ENCODE measurements at regions not wholly inside any gene's neighbourhood (a gene's known extent, or its start where the extent isn't known, plus 50 kb on each side); places are given as distances from the start of the nearest gene placed in this dataset.
A peak's percentile ranks its signal among the peaks of the same experiment; 100 is the strongest.
"Not testable (repeated sequence)": the region's sequence is repeated elsewhere in the genome, so short reads cannot be mapped to it uniquely, and the experiment has no call there.

DNA sequence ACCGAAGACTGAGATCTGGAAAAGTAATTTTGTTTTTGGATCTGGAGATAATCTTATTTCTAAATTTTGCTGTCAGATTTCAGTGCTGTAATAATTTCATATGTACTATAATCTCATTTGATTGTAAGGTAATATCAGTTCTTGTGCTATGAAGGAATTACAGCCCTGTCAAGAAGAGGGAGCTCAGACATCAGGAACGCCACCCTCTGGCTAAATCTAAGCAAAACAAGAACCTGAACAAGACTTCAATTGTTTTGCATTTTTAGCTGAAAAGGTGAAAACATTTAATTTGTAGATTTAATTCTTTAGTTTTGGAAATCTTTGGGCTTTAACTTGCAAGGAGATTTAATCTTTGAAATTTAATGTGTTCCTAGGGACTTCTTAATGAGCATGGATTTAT, 525.4 kb upstream of the HS3ST1 start:
- Histone ChIP-seq H3K9me2 (replicated peaks; ENCODE audit: insufficient read depth, low read length) (no peaks in the 10 kb centered on the region), H3K79me2 (ENCODE audit: low read length) (no peaks in the 10 kb centered on the region), H4K20me1 (ENCODE audit: insufficient read depth, low read length) (no peaks in the 10 kb centered on the region), H3K27me3 (replicated peaks; ENCODE audit: insufficient read depth, low read length) (no peaks in the 10 kb centered on the region), H3K4me1 (ENCODE audit: low read length) (no peaks in the 10 kb centered on the region), H3K4me3 (ENCODE audit: low read length) (no peak overlapping the region), H3K27ac (ENCODE audit: low read length) (no peak overlapping the region), H3K4me2 (ENCODE audit: low read depth, low read length) (no peak overlapping the region), H3K36me3 (replicated peaks; ENCODE audit: insufficient read depth, low read length) (no peaks in the 10 kb centered on the region), H3K9ac (ENCODE audit: low read length) (no peak overlapping the region), H3F3A (ENCODE audit: insufficient read depth, low read length) (no peaks in the 10 kb centered on the region), H2AFZ (ENCODE audit: low read length) (no peak overlapping the region), H3K9me3 (replicated peaks; ENCODE audit: insufficient read depth, low read length) (no peaks in the 10 kb centered on the region)
- DNase-seq = peak; percentile 14
- TF ChIP-seq CTCF (IDR thresholded peaks at IDR 0.05; ENCODE audit: low read length) (peak; percentile 28), EZH2 (optimal IDR thresholded peaks at IDR 0.05; ENCODE audit: low read depth, low read length) (no peak), EZH2phosphoT487 (IDR thresholded peaks at IDR 0.05; ENCODE audit: low read length) (no peak)

DNA sequence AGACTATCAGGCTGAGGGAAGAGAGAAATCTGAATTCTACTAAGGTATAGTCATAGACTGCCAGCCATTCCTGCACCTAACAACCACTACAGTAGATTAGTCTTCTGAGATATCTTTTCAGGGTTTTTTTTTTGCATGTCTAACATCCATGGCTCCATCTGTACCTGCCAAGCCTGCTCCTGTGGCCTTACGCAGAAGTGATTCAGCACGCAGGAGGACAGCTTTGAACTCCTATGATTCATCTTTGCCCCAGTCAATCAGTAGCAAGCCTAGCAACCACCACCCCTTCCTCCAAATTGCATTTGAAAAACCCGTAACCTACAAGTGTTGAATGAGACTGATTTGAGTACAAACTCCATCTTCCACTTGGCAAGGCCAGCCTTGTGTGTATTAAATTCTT, 520.7 kb upstream of the HS3ST1 start:
- H3K79me2 ChIP-seq (ENCODE audit: low read length) = no peaks in the 10 kb centered on the region
- H2AFZ ChIP-seq (ENCODE audit: low read length) = no peak overlapping the region
- no peaks in the 10 kb centered on the region for H3K9me3 ChIP-seq (replicated peaks; ENCODE audit: insufficient read depth, low read length)
- H4K20me1 ChIP-seq (ENCODE audit: insufficient read depth, low read length) = no peaks in the 10 kb centered on the region
- DNase-seq = no peak
- no peak overlapping the region for H3K27ac ChIP-seq (ENCODE audit: low read length)
- no peaks in the 10 kb centered on the region for H3K27me3 ChIP-seq (replicated peaks; ENCODE audit: insufficient read depth, low read length)
- H3F3A ChIP-seq (ENCODE audit: insufficient read depth, low read length) = no peaks in the 10 kb centered on the region
- no peaks in the 10 kb centered on the region for H3K4me1 ChIP-seq (ENCODE audit: low read length)
- no peak overlapping the region for H3K4me2 ChIP-seq (ENCODE audit: low read depth, low read length)
- TF ChIP-seq EZH2phosphoT487 (IDR thresholded peaks at IDR 0.05; ENCODE audit: low read length) (no peak), CTCF (IDR thresholded peaks at IDR 0.05; ENCODE audit: low read length) (no peak), EZH2 (optimal IDR thresholded peaks at IDR 0.05; ENCODE audit: low read depth, low read length) (no peak)
- no peak overlapping the region for H3K4me3 ChIP-seq (ENCODE audit: low read length)
- no peaks in the 10 kb centered on the region for H3K9me2 ChIP-seq (replicated peaks; ENCODE audit: insufficient read depth, low read length)
- H3K36me3 ChIP-seq (replicated peaks; ENCODE audit: insufficient read depth, low read length) = no peaks in the 10 kb centered on the region
- H3K9ac ChIP-seq (ENCODE audit: low read length) = no peak overlapping the region

- H3K9me2 ChIP-seq (replicated peaks; ENCODE audit: insufficient read depth, low read length); H3K36me3 ChIP-seq (replicated peaks; ENCODE audit: insufficient read depth, low read length); H3K4me1 ChIP-seq (ENCODE audit: low read length); H3F3A ChIP-seq (ENCODE audit: insufficient read depth, low read length); H3K4me3 ChIP-seq (ENCODE audit: low read length); H3K4me2 ChIP-seq (ENCODE audit: low read depth, low read length); H3K79me2 ChIP-seq (ENCODE audit: low read length); H2AFZ ChIP-seq (ENCODE audit: low read length); H3K9ac ChIP-seq (ENCODE audit: low read length); H3K27me3 ChIP-seq (replicated peaks; ENCODE audit: insufficient read depth, low read length); H3K27ac ChIP-seq (ENCODE audit: low read length); DNase-seq; H3K9me3 ChIP-seq (replicated peaks; ENCODE audit: insufficient read depth, low read length); H4K20me1 ChIP-seq (ENCODE audit: insufficient read depth, low read length): not testable (repeated sequence)
Measured at GRCh38 chr4:11947629-11948028, 518.9 kb upstream of the HS3ST1 start.

DNA sequence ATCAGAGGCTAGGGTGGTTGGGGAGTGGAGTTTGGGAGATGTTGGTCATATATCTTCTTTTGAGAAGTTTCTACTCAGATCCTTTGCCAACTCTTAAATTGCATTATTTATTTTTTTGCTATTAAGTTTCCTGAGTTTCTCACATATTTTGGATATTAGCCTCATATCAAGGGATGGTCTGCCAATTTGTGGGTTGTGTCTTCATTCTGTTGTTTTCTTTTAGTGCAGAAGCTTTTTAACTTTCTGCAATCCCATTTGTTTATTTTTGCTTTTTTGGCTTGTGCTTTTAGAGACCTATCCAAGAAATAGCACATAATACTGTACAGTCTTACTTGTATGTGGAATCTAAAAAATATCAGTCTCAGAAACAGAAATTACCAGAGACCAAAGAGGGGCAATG, 509.2 kb upstream of the HS3ST1 start:
- H3K79me2 ChIP-seq (ENCODE audit: low read length) = no peaks in the 10 kb centered on the region
- H4K20me1 ChIP-seq (ENCODE audit: insufficient read depth, low read length) = no peaks in the 10 kb centered on the region
- no peak for DNase-seq
- H3K4me3 ChIP-seq (ENCODE audit: low read length) = no peak overlapping the region
- H3K4me1 ChIP-seq (ENCODE audit: low read length) = no peaks in the 10 kb centered on the region
- no peaks in the 10 kb centered on the region for H3K36me3 ChIP-seq (replicated peaks; ENCODE audit: insufficient read depth, low read length)
- no peaks in the 10 kb centered on the region for H3K9me2 ChIP-seq (replicated peaks; ENCODE audit: insufficient read depth, low read length)
- no peak overlapping the region for H2AFZ ChIP-seq (ENCODE audit: low read length)
- no peak overlapping the region for H3K9ac ChIP-seq (ENCODE audit: low read length)
- no peaks in the 10 kb centered on the region for H3K27me3 ChIP-seq (replicated peaks; ENCODE audit: insufficient read depth, low read length)
- no peak overlapping the region for H3K4me2 ChIP-seq (ENCODE audit: low read depth, low read length)
- H3K27ac ChIP-seq (ENCODE audit: low read length) = no peak overlapping the region
- no peaks in the 10 kb centered on the region for H3F3A ChIP-seq (ENCODE audit: insufficient read depth, low read length)
- TF ChIP-seq CTCF (IDR thresholded peaks at IDR 0.05; ENCODE audit: low read length) = no peak
- TF ChIP-seq EZH2phosphoT487 (IDR thresholded peaks at IDR 0.05; ENCODE audit: low read length) = no peak
- TF ChIP-seq EZH2 (optimal IDR thresholded peaks at IDR 0.05; ENCODE audit: low read depth, low read length) = no peak
- no peaks in the 10 kb centered on the region for H3K9me3 ChIP-seq (replicated peaks; ENCODE audit: insufficient read depth, low read length)
